ENCODE measurements at regions not wholly inside any gene's neighbourhood (a gene's known extent, or its start where the extent isn't known, plus 50 kb on each side); places are given as distances from the start of the nearest gene placed in this dataset.

DNA sequence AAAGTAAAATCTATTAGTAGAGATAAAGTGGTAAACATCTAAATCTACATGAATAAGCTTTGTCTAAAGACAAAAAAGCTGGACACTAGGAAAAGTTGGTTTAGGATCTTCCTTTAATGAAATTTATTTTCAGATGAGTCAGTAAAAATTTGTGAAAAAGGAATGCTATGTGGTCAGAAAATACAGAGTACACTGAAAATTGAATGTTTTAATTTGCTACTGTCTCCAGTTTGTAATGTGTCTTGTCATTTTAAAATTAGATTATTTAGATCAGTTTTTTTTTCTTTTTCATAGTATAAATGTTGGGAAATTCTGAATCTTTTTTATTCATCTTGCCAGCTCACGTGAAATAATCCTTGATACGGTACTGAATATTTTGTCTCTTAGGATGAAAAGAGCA, 56.9 kb downstream of the SLITRK6 start:
- ATAC-seq (no peak), DNase-seq (ENCODE audit: low spot score) (no peak)

DNA sequence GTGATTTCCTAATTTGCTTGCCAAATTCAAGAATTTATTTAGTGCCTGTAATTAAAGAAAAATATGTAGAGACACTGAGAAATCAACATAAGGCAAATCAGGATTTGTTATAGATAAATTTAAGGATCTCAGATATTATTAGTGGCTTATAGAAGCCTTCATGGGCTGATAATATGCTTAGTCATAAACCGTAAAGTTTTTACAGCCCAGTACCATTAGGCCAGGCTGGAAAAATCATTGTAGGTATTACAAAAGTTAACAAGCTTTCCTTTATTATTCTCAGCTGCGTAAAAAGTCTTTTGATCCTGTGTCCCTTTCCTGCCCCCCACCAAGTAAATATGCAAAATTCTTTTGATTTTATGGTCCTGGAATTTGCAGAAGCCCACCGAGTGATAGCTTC, 58.2 kb downstream of the SLITRK6 start:
- no peak for ATAC-seq
- no peak for DNase-seq (ENCODE audit: low spot score)

- DNase-seq (ENCODE audit: low spot score) (no peak), ATAC-seq (no peak)
Observed at GRCh38 chr13:85738696-85739320, 60.4 kb downstream of the SLITRK6 start.

GRCh38 chr13:85737952-85738351, 61.3 kb downstream of the SLITRK6 start:
- no peak for DNase-seq (ENCODE audit: low spot score)
- no peak for ATAC-seq

GRCh38 chr13:85729296-85729695, 69.9 kb downstream of the SLITRK6 start:
- ATAC-seq = no peak
- DNase-seq (ENCODE audit: low spot score) = no peak

GRCh38 chr13:85728811-85729210, 70.4 kb downstream of the SLITRK6 start:
- DNase-seq (ENCODE audit: low spot score) (no peak), ATAC-seq (no peak)

GRCh38 chr13:85725433-85725832, 73.8 kb downstream of the SLITRK6 start:
- DNase-seq (ENCODE audit: low spot score) (no peak), ATAC-seq (no peak)

GRCh38 chr13:85724546-85725432, 74.4 kb downstream of the SLITRK6 start:
- ATAC-seq (no peak), DNase-seq (ENCODE audit: low spot score) (no peak)

- DNase-seq (ENCODE audit: low spot score) (no peak), ATAC-seq (no peak)
Observed at GRCh38 chr13:85719749-85720148, 79.5 kb downstream of the SLITRK6 start.

GRCh38 chr13:85717921-85718320, 81.3 kb downstream of the SLITRK6 start:
- ATAC-seq (no peak), DNase-seq (ENCODE audit: low spot score) (no peak)

DNA sequence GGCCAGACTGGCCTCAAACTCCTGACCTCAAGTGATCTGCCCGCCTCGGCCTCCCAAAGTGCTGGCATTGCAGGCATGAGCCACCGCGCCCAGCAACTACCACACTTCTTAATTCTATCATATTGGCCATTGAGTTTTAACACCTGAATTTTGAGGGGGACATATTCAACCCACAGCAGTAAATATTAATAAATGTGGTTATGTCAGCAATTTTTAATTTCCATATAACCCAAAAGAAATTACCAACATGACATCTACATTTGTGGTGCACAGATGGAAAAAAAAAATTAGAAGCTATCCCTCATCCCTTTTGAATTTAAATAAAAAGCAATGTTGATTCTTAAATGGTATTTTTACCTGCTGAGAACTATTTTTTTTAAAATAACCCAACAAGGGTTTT, 88.7 kb downstream of the SLITRK6 start:
- ATAC-seq = no peak
- no peak for DNase-seq (ENCODE audit: low spot score)

DNA sequence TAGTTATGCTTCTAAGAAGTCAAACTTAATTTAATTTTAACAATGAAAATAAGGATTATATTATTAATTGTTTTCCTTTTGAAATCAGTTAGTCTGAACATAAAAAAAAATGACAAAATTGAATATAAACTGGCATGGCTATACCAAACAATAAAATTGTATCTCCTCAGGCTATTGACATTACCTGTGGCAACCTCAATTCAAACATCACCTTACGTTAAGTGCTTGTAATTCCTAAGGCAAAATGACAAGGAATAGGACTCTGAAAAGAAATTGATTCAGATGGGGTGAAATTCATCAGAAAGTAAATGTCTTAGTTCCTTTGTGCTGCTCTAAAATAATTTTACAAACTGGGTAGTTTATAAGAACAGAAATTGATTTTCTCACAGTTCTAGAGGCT, 89.5 kb downstream of the SLITRK6 start:
- ATAC-seq = no peak

DNA sequence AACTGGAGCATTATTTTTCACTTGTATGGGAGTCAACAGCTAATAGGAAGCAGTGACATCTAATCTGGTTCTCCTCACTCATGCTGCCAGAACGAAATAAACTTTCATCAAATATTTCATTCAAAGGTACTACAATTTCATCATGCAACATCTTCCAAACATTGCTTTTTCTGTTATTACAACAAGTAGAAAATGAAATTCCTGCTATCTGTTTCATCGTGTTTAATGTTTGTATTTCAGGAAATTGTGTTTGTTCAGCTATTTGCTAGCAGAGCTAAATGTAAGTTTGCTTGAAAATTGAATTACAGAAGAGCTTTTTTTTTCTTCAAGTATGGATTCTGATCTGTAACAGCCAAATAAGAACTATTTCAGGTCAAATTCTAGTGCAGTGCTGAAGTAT, 90.1 kb downstream of the SLITRK6 start:
- DNase-seq (ENCODE audit: low spot score) (no peak), ATAC-seq (no peak)

More for the DNA sequence above, 89.5 kb downstream of the SLITRK6 start:
- no peak for DNase-seq (ENCODE audit: low spot score)

GRCh38 chr13:85700906-85701305, 98.3 kb downstream of the SLITRK6 start:
- no peak for ATAC-seq
- no peak for DNase-seq (ENCODE audit: low spot score)

DNA sequence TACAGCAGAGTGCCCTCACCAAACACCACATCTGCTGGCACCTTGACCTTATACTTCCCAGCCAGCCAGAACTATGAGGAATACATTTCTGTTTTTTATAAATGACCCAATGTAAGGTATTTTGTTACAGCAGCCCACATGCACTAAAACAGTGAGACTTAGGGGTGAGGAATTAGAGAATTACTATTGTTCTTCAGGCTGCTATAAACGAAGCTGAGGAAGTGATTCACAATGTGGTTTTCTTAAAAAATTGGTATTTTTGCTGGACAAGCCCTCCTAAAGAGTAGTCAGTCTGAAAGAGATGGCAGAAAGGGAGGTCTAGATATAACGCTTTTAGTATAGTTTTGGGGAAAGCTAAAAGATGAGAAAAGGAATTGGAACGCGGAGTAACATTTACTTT, 101.0 kb downstream of the SLITRK6 start:
- no peak for DNase-seq (ENCODE audit: low spot score)
- no peak for ATAC-seq

- no peak for ATAC-seq
Observed at GRCh38 chr13:85694992-85695391, 104.2 kb downstream of the SLITRK6 start.

GRCh38 chr13:85693889-85694511, 105.2 kb downstream of the SLITRK6 start:
- DNase-seq (ENCODE audit: low spot score) (no peak), ATAC-seq (no peak)

More at GRCh38 chr13:85694992-85695391, 104.2 kb downstream of the SLITRK6 start:
- no peak for DNase-seq (ENCODE audit: low spot score)

DNA sequence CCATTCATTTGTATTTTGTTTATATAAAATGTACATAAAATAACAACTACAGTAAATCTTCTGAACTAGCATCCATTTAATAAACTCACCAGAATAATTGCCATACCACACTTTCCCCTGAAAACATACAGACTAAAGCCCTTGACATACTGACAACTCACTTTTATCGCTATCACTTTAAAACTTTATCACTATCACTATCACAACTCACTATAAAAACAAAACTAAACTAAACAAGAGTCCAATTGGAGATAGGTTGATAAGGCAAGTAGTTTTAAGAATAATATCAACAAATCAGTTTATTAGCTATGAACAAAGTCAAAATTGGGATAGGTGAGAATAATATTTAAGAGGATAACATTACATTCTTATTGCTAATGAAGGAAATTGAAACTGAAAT, 108.9 kb downstream of the SLITRK6 start:
- DNase-seq (ENCODE audit: low spot score) (no peak), ATAC-seq (no peak)

- ATAC-seq (no peak), DNase-seq (ENCODE audit: low spot score) (no peak)
Observed at GRCh38 chr13:85685436-85685835, 113.8 kb downstream of the SLITRK6 start.

- no peak for DNase-seq (ENCODE audit: low spot score)
- ATAC-seq = no peak
Observed at GRCh38 chr13:85675151-85675907, 123.9 kb downstream of the SLITRK6 start.

- no peak for DNase-seq (ENCODE audit: low spot score)
- ATAC-seq = no peak
Observed at GRCh38 chr13:85671336-85671735, 127.9 kb downstream of the SLITRK6 start.
